Astrocyte (in vitro differentiated cells and primary cell): ENCODE measurements at regions not wholly inside any gene's neighbourhood (a gene's known extent, or its start where the extent isn't known, plus 50 kb on each side); places are given as distances from the start of the nearest gene placed in this dataset.

Experiments used
- CTCF ChIP-seq: IDR thresholded peaks from 2 replicates; pipeline ENCODE4 v1.5.1; 2011; ENCODE audit warnings: low read depth, mild to moderate bottlenecking, inconsistent platforms, low read length, moderate library complexity; ENCODE audit not compliant: insufficient read depth
- EZH2 ChIP-seq: IDR thresholded peaks from 2 replicates; pipeline ENCODE4 v1.6.1; 2012; ENCODE audit warnings: mild to moderate bottlenecking, low read length, inconsistent platforms; ENCODE audit not compliant: insufficient read depth

- TF ChIP-seq CTCF: no peak
- TF ChIP-seq EZH2: no peak
These were observed 585.3 kb downstream of the INSC start for GRCh38 chr11:15699978-15700377.
